Panc1 (cell line): ENCODE measurements at regions not wholly inside any gene's neighbourhood (a gene's known extent, or its start where the extent isn't known, plus 50 kb on each side); places are given as distances from the start of the nearest gene placed in this dataset.

Experiments used
- CTCF ChIP-seq: fragments of 450-650 bp; IDR thresholded peaks from 2 replicates; pipeline ENCODE4 v1.5.1; 2017; ENCODE audit warnings: mild to moderate bottlenecking
- POLR2AphosphoS5 ChIP-seq: IDR thresholded peaks from 2 replicates; pipeline ENCODE4 v1.6.1; 2012; ENCODE audit warnings: mild to moderate bottlenecking, low read depth, low read length, moderate library complexity
- REST ChIP-seq, 2 experiments: IDR thresholded peaks; 2 replicates each; pipeline ENCODE4 v1.6.1; 2011 to 2012; ENCODE audit warnings: low read depth in 2 of 2, control low read depth in 1 of 2, low read length in 1 of 2, mild to moderate bottlenecking in 1 of 2, moderate library complexity in 1 of 2; ENCODE audit not compliant: insufficient read depth in 1 of 2
- SIN3A ChIP-seq: IDR thresholded peaks from 2 replicates; pipeline ENCODE4 v1.6.1; 2012; ENCODE audit warnings: low read depth, mild to moderate bottlenecking, low read length, moderate library complexity, borderline replicate concordance; ENCODE audit not compliant: insufficient read depth

GRCh38 chr7:41316410-41316809 lies 386.5 kb downstream of the INHBA start:
- TF ChIP-seq POLR2AphosphoS5: no peak
- no peak for TF ChIP-seq CTCF
- TF ChIP-seq REST (IDR thresholded peaks at IDR 0.05; ENCODE audit: insufficient read depth in 1 of 2, low read depth in 2 of 2, low read length in 1 of 2): no peak
- TF ChIP-seq SIN3A: no peak
